ENCODE measurements at regions not wholly inside any gene's neighbourhood (a gene's known extent, or its start where the extent isn't known, plus 50 kb on each side); places are given as distances from the start of the nearest gene placed in this dataset.

DNA sequence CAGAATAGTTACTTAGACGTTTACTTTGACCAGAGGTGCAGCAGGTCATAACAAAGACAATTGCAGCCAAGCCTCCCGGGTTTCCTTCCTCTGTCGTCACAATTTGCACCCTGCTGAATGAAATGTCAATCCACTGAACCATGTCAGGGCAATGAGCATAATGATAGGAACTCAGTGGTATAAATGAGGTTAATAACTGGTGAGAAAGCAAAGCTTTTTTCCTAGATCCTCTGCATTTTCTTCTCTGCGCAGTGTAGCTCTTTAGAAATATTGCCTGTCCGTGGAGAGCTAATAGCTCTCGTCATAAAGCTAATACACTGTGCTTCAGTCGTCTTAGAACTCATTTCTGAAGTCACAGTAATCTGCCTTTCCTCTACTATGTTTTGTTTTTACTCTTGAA is 1960.1 kb upstream of the ADGRL3 start:
- no peak overlapping the region for H3K4me3 Mint-ChIP-seq
- DNase-seq = no peak
- H3K27me3 Mint-ChIP-seq = no peaks in the 10 kb centered on the region
- peaks cover 52% of the 10 kb centered on the region for H3K9me3 Mint-ChIP-seq
- no peaks in the 10 kb centered on the region for H3K36me3 Mint-ChIP-seq (ENCODE audit: low read depth)
- H3K4me1 Mint-ChIP-seq (ENCODE audit: low read depth) = no peaks in the 10 kb centered on the region
- no peak overlapping the region for H3K27ac Mint-ChIP-seq

DNA sequence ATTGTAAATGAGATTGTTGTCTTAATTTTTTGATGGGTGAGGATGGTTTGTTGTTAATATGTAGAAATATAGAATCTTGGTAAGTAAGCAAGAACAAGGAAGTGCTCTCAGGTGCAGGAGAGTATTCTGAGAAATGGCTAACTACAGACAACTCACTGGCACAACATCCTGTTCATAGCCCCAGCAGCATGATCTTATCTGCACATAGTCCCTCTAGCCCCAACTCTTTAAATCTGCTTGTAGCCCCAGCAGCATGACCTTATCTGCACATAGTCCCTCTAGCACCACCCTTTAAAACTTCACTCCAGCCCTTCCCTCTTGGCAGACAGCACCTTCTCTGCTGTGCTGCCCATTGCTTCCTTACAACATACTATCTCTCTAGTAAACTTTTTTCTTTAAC is 1957.1 kb upstream of the ADGRL3 start:
- Mint-ChIP-seq H3K4me3 (no peak overlapping the region), H3K27ac (no peak overlapping the region), H3K9me3 (peaks cover 41% of the 10 kb centered on the region), H3K36me3 (ENCODE audit: low read depth) (no peaks in the 10 kb centered on the region), H3K27me3 (no peaks in the 10 kb centered on the region), H3K4me1 (ENCODE audit: low read depth) (no peaks in the 10 kb centered on the region)
- no peak for DNase-seq

DNA sequence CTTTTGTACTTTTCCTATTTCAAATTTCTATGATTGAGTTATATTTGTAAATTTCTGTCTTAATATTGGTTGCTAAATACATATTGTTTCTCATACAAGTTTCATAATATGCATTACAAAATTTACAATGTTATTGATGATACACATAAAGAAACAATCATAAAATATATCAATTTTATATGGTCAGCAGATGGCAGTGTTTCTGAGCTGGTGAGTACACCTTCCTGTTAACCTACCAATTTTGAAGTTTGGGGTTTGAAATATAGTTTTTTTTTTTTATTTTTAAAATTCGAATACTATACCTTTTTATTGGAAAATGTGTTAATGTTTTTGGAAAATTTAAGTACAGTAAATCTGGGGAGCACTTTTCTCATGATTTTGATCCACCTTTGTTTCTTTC is 1953.1 kb upstream of the ADGRL3 start:
- Mint-ChIP-seq H3K9me3 (peaks cover 27% of the 10 kb centered on the region), H3K27ac (no peak overlapping the region), H3K27me3 (no peaks in the 10 kb centered on the region), H3K4me1 (ENCODE audit: low read depth) (no peaks in the 10 kb centered on the region), H3K36me3 (ENCODE audit: low read depth) (no peaks in the 10 kb centered on the region), H3K4me3 (no peak overlapping the region)
- no peak for DNase-seq

DNA sequence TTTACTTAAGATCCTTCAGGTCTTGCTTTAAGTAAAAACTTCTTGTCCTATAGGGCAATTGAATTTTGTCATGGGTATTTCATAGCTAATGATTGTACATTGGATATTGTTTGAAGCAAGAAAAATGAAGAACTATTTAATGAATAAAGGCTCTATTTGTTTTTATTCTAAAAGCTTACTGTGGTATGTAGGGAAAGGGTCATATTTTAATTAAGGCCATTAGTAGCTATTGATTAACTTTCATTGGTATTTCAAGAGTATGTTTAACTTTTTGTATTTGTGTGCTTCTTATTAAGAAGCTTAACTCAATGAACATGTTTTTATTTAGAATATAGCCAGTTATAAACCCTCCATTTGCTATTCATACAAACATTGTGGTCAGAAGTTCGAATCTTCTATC is 1951.8 kb upstream of the ADGRL3 start:
- no peaks in the 10 kb centered on the region for H3K4me1 Mint-ChIP-seq (ENCODE audit: low read depth)
- DNase-seq = no peak
- peaks cover 21% of the 10 kb centered on the region for H3K9me3 Mint-ChIP-seq
- H3K4me3 Mint-ChIP-seq = no peak overlapping the region
- no peaks in the 10 kb centered on the region for H3K36me3 Mint-ChIP-seq (ENCODE audit: low read depth)
- no peak overlapping the region for H3K27ac Mint-ChIP-seq
- H3K27me3 Mint-ChIP-seq = no peaks in the 10 kb centered on the region

DNA sequence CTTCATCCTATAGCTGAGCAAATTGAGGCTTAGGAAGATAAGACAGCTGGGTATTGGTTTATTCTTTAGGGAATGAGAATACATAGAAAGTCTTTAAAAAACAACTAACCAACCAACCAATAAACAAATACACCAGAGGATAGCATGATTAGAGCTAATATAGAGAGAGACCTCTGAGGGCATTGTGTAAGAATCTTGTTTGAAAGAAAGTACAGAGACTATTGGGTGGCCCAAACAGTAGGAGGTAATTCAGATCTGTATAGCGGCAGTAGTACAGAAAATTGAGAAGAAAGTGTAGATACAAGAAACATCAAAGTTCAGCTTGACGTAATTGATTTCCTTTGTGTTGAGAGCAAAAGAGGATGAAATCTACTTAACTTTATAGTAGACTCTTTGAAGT is 1951.0 kb upstream of the ADGRL3 start:
- no peaks in the 10 kb centered on the region for H3K36me3 Mint-ChIP-seq (ENCODE audit: low read depth)
- no peaks in the 10 kb centered on the region for H3K27me3 Mint-ChIP-seq
- H3K4me3 Mint-ChIP-seq = no peak overlapping the region
- no peak for DNase-seq
- peaks cover 16% of the 10 kb centered on the region for H3K9me3 Mint-ChIP-seq
- H3K4me1 Mint-ChIP-seq (ENCODE audit: low read depth) = no peaks in the 10 kb centered on the region
- H3K27ac Mint-ChIP-seq = no peak overlapping the region

DNA sequence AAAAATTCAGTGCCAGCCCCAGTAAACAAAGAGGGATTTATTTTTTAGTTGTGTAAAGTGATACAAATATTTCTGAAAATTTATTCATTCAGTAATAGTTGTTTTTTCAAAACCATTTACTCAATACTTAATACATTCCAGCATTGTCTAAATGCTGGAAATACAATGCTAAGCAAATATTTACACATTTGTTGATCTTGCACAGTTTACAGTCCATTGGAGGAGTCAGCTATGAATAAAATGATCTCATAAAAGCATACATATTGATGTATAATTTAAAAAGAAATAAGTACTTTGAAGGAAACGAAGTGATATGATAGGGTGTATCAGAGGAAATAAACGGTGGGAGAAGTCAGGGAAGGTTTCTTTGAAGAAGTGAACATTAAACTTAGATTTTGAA is 1942.1 kb upstream of the ADGRL3 start:
- H3K27me3 Mint-ChIP-seq = no peaks in the 10 kb centered on the region
- no peaks in the 10 kb centered on the region for H3K4me1 Mint-ChIP-seq (ENCODE audit: low read depth)
- no peak overlapping the region for H3K27ac Mint-ChIP-seq
- no peaks in the 10 kb centered on the region for H3K36me3 Mint-ChIP-seq (ENCODE audit: low read depth)
- no peak overlapping the region for H3K4me3 Mint-ChIP-seq
- DNase-seq = no peak
- H3K9me3 Mint-ChIP-seq = peaks cover 18% of the 10 kb centered on the region

DNA sequence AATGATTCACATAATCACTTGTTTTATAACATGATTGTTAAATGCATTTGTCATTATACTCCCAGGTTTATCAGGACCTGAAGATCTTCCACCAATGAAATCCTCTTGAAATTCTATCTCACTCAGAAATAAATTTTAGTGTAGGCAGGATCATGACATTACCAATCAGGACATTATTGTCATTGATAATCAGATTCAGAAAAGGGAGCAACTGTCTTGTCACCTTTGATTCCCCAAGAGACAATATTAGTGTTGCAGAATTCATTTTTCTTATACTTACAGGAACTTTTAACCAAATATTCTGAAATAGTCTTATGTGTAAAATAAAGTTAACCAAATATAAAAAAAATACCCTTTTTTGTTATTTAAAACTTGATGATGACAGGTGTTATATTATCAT is 1892.5 kb upstream of the ADGRL3 start:
- Mint-ChIP-seq H3K4me1 (ENCODE audit: low read depth) (no peaks in the 10 kb centered on the region), H3K4me3 (no peak overlapping the region), H3K36me3 (ENCODE audit: low read depth) (no peaks in the 10 kb centered on the region), H3K27ac (no peak overlapping the region), H3K27me3 (no peaks in the 10 kb centered on the region), H3K9me3 (peaks cover 12% of the 10 kb centered on the region)
- no peak for DNase-seq

DNA sequence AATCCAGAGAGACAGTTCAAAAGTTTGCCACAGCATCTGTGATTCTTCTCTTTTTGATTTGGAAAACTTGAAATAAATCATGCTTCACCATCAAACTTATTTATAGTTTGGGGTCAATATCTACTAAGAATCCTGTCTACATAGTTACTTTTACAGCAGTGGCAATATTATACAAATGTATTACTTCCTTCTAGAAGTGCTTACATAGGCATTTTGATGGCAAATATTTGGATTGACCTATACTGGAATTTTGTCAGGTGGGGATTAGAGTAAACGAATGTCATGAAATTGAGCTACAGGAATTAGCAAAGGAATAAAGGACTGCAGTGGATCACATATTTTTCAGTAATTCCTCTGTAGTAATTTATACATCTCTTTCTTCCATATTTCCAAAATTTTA is 1885.5 kb upstream of the ADGRL3 start:
- Mint-ChIP-seq H3K36me3 (ENCODE audit: low read depth) (no peaks in the 10 kb centered on the region), H3K27me3 (no peaks in the 10 kb centered on the region), H3K9me3 (peaks cover 11% of the 10 kb centered on the region), H3K4me3 (no peak overlapping the region), H3K4me1 (ENCODE audit: low read depth) (no peaks in the 10 kb centered on the region), H3K27ac (no peak overlapping the region)
- no peak for DNase-seq

DNA sequence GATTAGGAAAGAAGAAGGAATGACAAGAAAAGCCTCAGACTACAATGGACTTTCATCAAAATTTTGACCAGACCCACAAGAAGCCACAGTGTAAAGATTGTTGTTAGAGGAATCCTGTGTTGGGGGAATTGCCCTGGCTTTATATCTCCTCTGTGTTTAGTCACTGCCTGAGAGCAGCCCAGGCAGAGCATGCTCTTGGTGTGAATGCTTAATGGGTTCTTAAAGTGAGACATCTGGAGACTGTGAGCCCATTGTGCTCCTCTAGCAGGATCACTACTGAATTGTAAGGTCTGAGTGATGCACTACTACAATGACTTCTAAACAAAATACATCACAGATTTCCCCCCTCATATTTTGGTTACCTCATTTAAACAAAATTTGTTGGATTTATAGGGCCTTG is 1860.5 kb upstream of the ADGRL3 start:
- Mint-ChIP-seq H3K36me3 (ENCODE audit: low read depth) (no peaks in the 10 kb centered on the region), H3K9me3 (peaks cover 18% of the 10 kb centered on the region), H3K4me1 (ENCODE audit: low read depth) (no peaks in the 10 kb centered on the region), H3K27me3 (no peaks in the 10 kb centered on the region), H3K4me3 (no peak overlapping the region), H3K27ac (no peak overlapping the region)
- DNase-seq = no peak

DNA sequence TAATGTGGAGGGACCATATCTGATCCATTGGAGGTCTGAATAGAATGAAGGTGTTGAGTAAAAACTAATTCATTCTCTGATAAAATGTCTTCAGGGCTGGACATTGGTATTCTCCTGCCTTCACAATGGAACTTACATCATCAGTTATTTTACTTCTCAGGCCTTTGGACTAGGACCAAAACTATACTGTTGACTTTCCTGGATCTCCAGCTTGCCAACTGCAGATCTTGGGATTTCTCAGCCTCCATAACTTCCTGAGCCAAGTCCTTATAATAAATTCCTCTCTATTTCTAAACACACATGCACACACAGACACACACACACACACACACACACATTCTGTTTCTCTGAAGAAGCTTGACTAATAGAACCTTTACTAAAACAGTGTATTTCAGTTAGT is 1858.6 kb upstream of the ADGRL3 start:
- Mint-ChIP-seq H3K36me3 (ENCODE audit: low read depth) (no peaks in the 10 kb centered on the region), H3K27ac (no peak overlapping the region), H3K4me3 (no peak overlapping the region), H3K27me3 (no peaks in the 10 kb centered on the region), H3K9me3 (peaks cover 24% of the 10 kb centered on the region), H3K4me1 (ENCODE audit: low read depth) (no peaks in the 10 kb centered on the region)
- DNase-seq = no peak

DNA sequence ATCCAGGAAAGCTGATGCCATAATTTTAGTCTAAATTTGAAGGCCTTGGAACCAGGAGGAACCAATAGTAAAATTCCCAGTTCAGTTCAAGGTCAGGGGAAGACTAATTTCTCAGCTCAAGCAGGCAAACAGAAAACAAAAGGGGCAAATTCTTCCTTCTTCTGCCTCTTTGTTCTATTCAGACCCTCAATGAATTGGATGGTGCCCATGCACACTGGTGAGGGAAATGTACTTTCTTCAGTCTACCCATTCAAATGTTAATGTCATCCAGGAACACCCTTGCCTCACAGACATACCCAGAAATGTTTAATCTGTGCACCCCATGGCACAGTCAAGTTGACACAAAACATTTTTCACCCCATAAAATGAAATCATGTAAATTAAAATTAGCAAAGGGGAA is 1851.2 kb upstream of the ADGRL3 start:
- H3K4me1 Mint-ChIP-seq (ENCODE audit: low read depth) = no peaks in the 10 kb centered on the region
- no peaks in the 10 kb centered on the region for H3K27me3 Mint-ChIP-seq
- H3K27ac Mint-ChIP-seq = no peak overlapping the region
- no peak for DNase-seq
- no peak overlapping the region for H3K4me3 Mint-ChIP-seq
- H3K36me3 Mint-ChIP-seq (ENCODE audit: low read depth) = no peaks in the 10 kb centered on the region
- peaks cover 20% of the 10 kb centered on the region for H3K9me3 Mint-ChIP-seq

DNA sequence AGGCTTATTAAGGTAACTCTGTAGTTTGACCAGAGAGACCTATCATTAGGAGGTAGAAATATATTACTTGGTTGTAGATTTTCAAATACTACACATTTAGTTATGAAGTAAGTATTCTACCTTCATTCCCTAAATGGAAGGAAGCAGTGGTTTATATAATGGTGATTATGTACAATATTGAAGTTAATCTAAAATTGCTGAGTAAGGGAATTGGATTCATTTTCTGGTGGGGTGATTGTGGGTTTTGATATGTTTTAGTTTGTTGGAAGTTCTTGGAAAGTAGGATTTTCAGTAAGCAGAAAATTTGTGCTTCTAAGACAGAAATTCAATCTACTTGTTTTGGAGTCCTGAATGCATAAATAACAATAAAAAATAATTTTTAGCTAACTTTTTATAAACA is 1830.9 kb upstream of the ADGRL3 start:
- Mint-ChIP-seq H3K4me3 (no peak overlapping the region), H3K4me1 (ENCODE audit: low read depth) (no peaks in the 10 kb centered on the region), H3K36me3 (ENCODE audit: low read depth) (no peaks in the 10 kb centered on the region), H3K27ac (no peak overlapping the region), H3K27me3 (no peaks in the 10 kb centered on the region), H3K9me3 (peaks cover 13% of the 10 kb centered on the region)
- DNase-seq = no peak

DNA sequence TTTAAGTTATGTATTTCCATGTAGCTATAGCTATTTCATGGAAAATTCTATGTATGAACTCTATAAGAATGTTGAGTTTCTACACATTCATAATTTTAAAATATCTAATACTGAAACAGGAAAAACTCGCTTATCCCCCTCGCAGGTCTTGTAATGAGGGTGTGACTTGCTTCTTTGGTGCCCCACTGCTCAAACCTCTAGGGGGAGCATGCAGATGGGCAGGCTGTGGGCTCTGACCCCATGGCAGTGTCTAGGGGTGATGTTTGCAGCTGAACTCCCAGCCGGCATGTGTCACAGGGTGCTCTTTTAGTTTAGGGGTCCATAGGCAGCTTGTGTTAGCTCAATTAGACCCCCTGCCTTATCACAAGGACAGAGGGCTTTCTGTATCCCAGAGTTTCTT is 1825.7 kb upstream of the ADGRL3 start:
- Mint-ChIP-seq H3K27me3 (no peaks in the 10 kb centered on the region), H3K4me3 (no peak overlapping the region), H3K27ac (no peak overlapping the region), H3K9me3 (peaks cover 21% of the 10 kb centered on the region), H3K36me3 (ENCODE audit: low read depth) (no peaks in the 10 kb centered on the region), H3K4me1 (ENCODE audit: low read depth) (no peaks in the 10 kb centered on the region)
- DNase-seq = no peak

DNA sequence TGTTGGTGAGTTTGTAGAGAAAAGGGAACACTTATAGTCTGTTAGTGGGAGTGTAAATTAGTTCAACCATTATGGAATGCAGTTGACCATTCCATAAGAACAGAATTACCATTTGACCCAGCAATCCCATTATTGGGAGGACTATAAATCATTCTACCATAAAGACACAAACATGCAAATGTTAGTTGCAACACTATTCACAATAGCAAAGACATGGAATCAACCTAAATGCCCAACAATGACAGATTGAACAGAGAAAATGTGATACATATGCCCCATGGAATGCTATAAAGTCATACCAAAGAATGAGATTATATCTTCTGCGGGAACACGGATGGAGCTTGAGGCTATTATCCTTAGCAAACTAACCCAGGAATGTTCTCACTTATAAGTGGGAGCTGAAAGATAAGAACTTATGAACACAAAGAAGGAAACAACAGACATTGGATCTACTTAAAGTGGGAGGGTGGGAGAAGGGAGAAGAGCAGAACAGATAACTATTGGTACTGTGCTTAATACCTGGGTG is 1819.2 kb upstream of the ADGRL3 start:
- Mint-ChIP-seq H3K4me3 (no peak overlapping the region), H3K27me3 (no peaks in the 10 kb centered on the region), H3K36me3 (ENCODE audit: low read depth) (no peaks in the 10 kb centered on the region), H3K27ac (no peak overlapping the region), H3K4me1 (ENCODE audit: low read depth) (no peaks in the 10 kb centered on the region), H3K9me3 (peaks cover 20% of the 10 kb centered on the region)
- no peak for DNase-seq

DNA sequence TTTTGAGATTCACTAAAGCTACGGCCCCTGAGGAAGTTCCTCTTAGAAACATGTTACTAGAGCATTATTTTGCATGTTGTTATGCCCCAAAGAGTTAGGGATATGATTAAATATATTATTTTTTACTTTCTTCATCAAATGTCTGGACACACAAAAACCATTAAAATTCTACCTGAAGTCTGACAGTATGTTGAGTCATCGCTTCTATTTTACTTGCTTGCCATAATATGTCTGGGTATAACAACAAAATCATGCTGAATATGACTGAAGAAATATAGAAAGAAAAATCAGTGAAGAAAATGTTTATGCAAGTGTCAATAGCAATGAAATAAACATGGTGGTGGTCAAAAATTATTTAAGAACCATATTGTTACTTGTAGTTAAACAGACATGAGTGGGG is 1818.5 kb upstream of the ADGRL3 start:
- Mint-ChIP-seq H3K36me3 (ENCODE audit: low read depth) (no peaks in the 10 kb centered on the region), H3K9me3 (peaks cover 14% of the 10 kb centered on the region), H3K4me3 (no peak overlapping the region), H3K27ac (no peak overlapping the region), H3K4me1 (ENCODE audit: low read depth) (no peaks in the 10 kb centered on the region), H3K27me3 (no peaks in the 10 kb centered on the region)
- DNase-seq = no peak
